ENCODE measurements at regions not wholly inside any gene's neighbourhood (a gene's known extent, or its start where the extent isn't known, plus 50 kb on each side); places are given as distances from the start of the nearest gene placed in this dataset.
"Not testable (repeated sequence)": the region's sequence is repeated elsewhere in the genome, so short reads cannot be mapped to it uniquely, and the experiment has no call there.

- TF ChIP-seq, protein P1, sequence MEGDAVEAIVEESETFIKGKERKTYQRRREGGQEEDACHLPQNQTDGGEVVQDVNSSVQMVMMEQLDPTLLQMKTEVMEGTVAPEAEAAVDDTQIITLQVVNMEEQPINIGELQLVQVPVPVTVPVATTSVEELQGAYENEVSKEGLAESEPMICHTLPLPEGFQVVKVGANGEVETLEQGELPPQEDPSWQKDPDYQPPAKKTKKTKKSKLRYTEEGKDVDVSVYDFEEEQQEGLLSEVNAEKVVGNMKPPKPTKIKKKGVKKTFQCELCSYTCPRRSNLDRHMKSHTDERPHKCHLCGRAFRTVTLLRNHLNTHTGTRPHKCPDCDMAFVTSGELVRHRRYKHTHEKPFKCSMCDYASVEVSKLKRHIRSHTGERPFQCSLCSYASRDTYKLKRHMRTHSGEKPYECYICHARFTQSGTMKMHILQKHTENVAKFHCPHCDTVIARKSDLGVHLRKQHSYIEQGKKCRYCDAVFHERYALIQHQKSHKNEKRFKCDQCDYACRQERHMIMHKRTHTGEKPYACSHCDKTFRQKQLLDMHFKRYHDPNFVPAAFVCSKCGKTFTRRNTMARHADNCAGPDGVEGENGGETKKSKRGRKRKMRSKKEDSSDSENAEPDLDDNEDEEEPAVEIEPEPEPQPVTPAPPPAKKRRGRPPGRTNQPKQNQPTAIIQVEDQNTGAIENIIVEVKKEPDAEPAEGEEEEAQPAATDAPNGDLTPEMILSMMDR (IDR thresholded peaks at IDR 0.05; ENCODE audit: unreplicated experiment) = no peak
- peaks cover 4% of the 10 kb centered on the region for H3K9me3 Mint-ChIP-seq
- H3K27me3 Mint-ChIP-seq (ENCODE audit: low read depth) = no peaks in the 10 kb centered on the region
- H3K4me3 Mint-ChIP-seq = no peak overlapping the region
- H3K4me1 Mint-ChIP-seq = no peaks in the 10 kb centered on the region
- no peak for DNase-seq (ENCODE audit: low spot score in 2 of 2, unreplicated experiment in 2 of 2)
- H3K36me3 Mint-ChIP-seq = no peaks in the 10 kb centered on the region
- no peak overlapping the region for H3K27ac Mint-ChIP-seq
These were observed 778.6 kb downstream of the CDH11 start for GRCh38 chr16:64343061-64343819.

GRCh38 chr16:64341336-64341735, 780.5 kb downstream of the CDH11 start:
- H3K9me3 Mint-ChIP-seq; DNase-seq (ENCODE audit: low spot score in 2 of 2, unreplicated experiment in 2 of 2); H3K4me3 Mint-ChIP-seq; H3K4me1 Mint-ChIP-seq; H3K27me3 Mint-ChIP-seq (ENCODE audit: low read depth); H3K27ac Mint-ChIP-seq; H3K36me3 Mint-ChIP-seq: not testable (repeated sequence)

GRCh38 chr16:64339052-64339770, 782.7 kb downstream of the CDH11 start:
- peaks cover 4% of the 10 kb centered on the region for H3K9me3 Mint-ChIP-seq
- H3K4me3 Mint-ChIP-seq = no peak overlapping the region
- TF ChIP-seq, protein P1 (IDR thresholded peaks at IDR 0.05; ENCODE audit: unreplicated experiment) = no peak
- peaks cover 8% of the 10 kb centered on the region for H3K27me3 Mint-ChIP-seq (ENCODE audit: low read depth)
- no peaks in the 10 kb centered on the region for H3K4me1 Mint-ChIP-seq
- H3K36me3 Mint-ChIP-seq = no peaks in the 10 kb centered on the region
- no peak overlapping the region for H3K27ac Mint-ChIP-seq
- no peak for DNase-seq (ENCODE audit: low spot score in 2 of 2, unreplicated experiment in 2 of 2)

GRCh38 chr16:64321881-64322280, 800.0 kb downstream of the CDH11 start:
- TF ChIP-seq, protein P1 (IDR thresholded peaks at IDR 0.05; ENCODE audit: unreplicated experiment) = no peak
- Mint-ChIP-seq H3K27me3 (ENCODE audit: low read depth) (peaks cover 2% of the 10 kb centered on the region), H3K27ac (no peak overlapping the region), H3K4me3 (no peak overlapping the region), H3K9me3 (no peaks in the 10 kb centered on the region), H3K36me3 (no peaks in the 10 kb centered on the region), H3K4me1 (no peaks in the 10 kb centered on the region)
- no peak for DNase-seq (ENCODE audit: low spot score in 2 of 2, unreplicated experiment in 2 of 2)

- no peaks in the 10 kb centered on the region for H3K36me3 Mint-ChIP-seq
- H3K4me1 Mint-ChIP-seq = no peaks in the 10 kb centered on the region
- H3K9me3 Mint-ChIP-seq = no peaks in the 10 kb centered on the region
- peaks cover 6% of the 10 kb centered on the region for H3K27me3 Mint-ChIP-seq (ENCODE audit: low read depth)
- no peak overlapping the region for H3K4me3 Mint-ChIP-seq
- DNase-seq (ENCODE audit: low spot score in 2 of 2, unreplicated experiment in 2 of 2) = no peak
- TF ChIP-seq, protein P1 (IDR thresholded peaks at IDR 0.05; ENCODE audit: unreplicated experiment) = no peak
- no peak overlapping the region for H3K27ac Mint-ChIP-seq
These were observed 800.8 kb downstream of the CDH11 start for GRCh38 chr16:64321066-64321465.

DNA sequence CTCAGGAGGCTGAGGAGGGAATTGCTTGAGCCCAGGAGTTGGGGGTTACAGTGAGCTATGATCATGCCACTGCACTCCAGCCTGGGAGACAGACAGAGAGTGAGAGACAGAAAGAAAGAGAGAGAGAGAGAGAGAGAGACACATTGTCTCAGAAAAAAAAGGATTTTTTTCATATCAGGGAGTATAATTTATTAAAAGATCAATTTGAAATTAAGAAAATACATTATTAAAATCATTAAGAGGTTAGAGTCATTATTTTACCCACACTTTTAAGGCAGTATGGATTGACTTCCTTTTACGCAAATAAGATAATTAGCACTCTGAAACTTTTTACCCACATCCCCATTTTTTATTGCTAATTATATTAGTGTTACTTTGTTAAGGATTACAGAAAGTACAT, 804.3 kb downstream of the CDH11 start:
- Mint-ChIP-seq H3K27me3 (ENCODE audit: low read depth) (peaks cover 13% of the 10 kb centered on the region), H3K36me3 (no peaks in the 10 kb centered on the region), H3K4me3 (no peak overlapping the region), H3K4me1 (no peaks in the 10 kb centered on the region), H3K9me3 (no peaks in the 10 kb centered on the region), H3K27ac (no peak overlapping the region)
- TF ChIP-seq, protein P1 (IDR thresholded peaks at IDR 0.05; ENCODE audit: unreplicated experiment) = no peak
- no peak for DNase-seq (ENCODE audit: low spot score in 2 of 2, unreplicated experiment in 2 of 2)

Data from mesothelial cell of epicardium (in vitro differentiated cells).